Astrocyte of the spinal cord (primary cell): ENCODE measurements at regions not wholly inside any gene's neighbourhood (a gene's known extent, or its start where the extent isn't known, plus 50 kb on each side); places are given as distances from the start of the nearest gene placed in this dataset.
"Not testable (repeated sequence)": the region's sequence is repeated elsewhere in the genome, so short reads cannot be mapped to it uniquely, and the experiment has no call there.

Experiments used
- DNase-seq: peaks from one replicate; pipeline ENCODE4 v3.0.0; 2011; ENCODE audit warnings: low read depth, low spot score
- H3K4me3 ChIP-seq: 2 replicates; pipeline ENCODE4 v1.5.1; 2011; ENCODE audit warnings: low read depth, mild to moderate bottlenecking, low read length, moderate library complexity
- CTCF ChIP-seq: IDR thresholded peaks from 2 replicates; pipeline ENCODE4 v1.5.1; 2012; ENCODE audit warnings: low read depth, mild to moderate bottlenecking, low read length, inconsistent platforms
- in situ Hi-C: cut with HindIII; loops from 2 replicates; pipeline ENCODE4 v1.10.0; 2017; ENCODE audit warnings: low sequenced_read_pairs

- in situ Hi-C loops, result no loop called here
- peak; percentile 5 for DNase-seq
- H3K4me3 ChIP-seq, result no peak overlapping the region
- no peak for TF ChIP-seq CTCF
These were observed 335.3 kb upstream of the CDH18 start for GRCh38 chr5:20323323-20323722.

DNA sequence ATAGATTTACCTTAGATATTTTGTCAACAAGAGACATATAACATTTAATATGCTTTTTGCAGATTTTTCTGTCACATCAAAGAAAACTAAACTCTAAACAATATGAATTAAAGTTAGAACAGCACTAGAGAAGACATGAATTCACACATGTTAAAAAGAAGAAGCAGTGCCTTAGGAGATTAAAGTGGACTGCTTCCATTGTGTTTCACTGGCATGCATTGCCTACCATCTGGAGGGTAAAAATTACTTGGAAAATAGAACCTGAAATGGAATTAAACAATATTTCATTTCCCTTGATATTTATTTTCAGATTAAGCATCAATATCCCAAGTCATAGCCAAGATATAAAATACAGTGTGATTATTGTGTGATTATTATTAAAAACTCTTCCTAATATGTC is 319.4 kb upstream of the CDH18 start:
- TF ChIP-seq CTCF, result no peak
- H3K4me3 ChIP-seq, result no peak overlapping the region
- no peak for DNase-seq
- in situ Hi-C loops, result no loop called here

GRCh38 chr5:20305463-20305862 is 317.5 kb upstream of the CDH18 start:
- in situ Hi-C loops, result no loop called here
- H3K4me3 ChIP-seq, result no peak overlapping the region
- no peak for TF ChIP-seq CTCF
- DNase-seq, result no peak

- in situ Hi-C loops, result not testable (repeated sequence)
These were observed 316.6 kb upstream of the CDH18 start for GRCh38 chr5:20304570-20304969.

GRCh38 chr5:20300110-20300509 is 312.1 kb upstream of the CDH18 start:
- in situ Hi-C loops, result no loop called here

More at GRCh38 chr5:20304570-20304969, 316.6 kb upstream of the CDH18 start:
- not testable (repeated sequence) for H3K4me3 ChIP-seq, DNase-seq

DNA sequence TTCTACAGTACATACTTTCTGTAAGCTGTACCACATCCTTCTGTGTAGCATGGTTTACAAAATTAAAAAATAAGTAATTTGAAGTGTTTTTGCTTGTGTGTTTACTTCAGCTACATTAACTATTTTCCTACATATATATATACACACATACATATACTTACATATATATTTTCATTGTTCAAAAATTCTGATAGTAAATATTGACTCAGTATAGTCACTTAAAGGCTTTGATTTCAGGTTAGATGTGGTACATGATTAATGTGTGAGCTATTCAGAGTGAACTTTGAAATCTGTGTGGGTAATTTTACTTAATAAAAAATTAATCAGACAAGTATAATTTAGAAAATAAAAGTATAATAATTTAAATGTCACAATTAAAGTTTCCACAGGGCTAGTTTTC is 306.7 kb upstream of the CDH18 start:
- in situ Hi-C loops, result no loop called here
- no peak overlapping the region for H3K4me3 ChIP-seq
- no peak for TF ChIP-seq CTCF
- no peak for DNase-seq

More at GRCh38 chr5:20300110-20300509, 312.1 kb upstream of the CDH18 start:
- no peak for DNase-seq
- H3K4me3 ChIP-seq, result no peak overlapping the region
- no peak for TF ChIP-seq CTCF

DNA sequence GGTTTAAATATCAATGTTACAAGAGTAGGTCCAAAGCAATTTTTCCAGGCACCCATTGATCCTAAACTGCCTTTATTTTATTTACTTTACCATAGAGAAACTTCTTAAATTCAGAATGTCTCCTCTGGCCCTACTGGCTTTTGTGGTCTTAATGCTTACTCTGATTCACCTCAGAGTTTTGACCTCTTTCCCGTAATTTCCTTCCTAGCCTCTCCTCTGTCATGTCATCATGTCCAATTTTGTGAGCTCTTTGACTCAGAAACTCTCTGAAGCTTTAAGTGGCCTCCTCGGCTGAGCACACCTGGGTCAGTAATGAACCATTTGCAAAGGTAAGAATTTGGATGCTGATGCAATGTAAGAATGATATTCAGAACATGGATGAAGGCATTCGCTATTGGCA is 303.8 kb upstream of the CDH18 start:
- no peak for TF ChIP-seq CTCF
- DNase-seq, result no peak
- H3K4me3 ChIP-seq, result no peak overlapping the region
- in situ Hi-C loops, result no loop called here
